ENCODE measurements at regions not wholly inside any gene's neighbourhood (a gene's known extent, or its start where the extent isn't known, plus 50 kb on each side); places are given as distances from the start of the nearest gene placed in this dataset.
"Not testable (repeated sequence)": the region's sequence is repeated elsewhere in the genome, so short reads cannot be mapped to it uniquely, and the experiment has no call there.

GRCh38 chr3:82423268-82424030 is 662.0 kb upstream of the GBE1 start:
- Mint-ChIP-seq H3K27me3 (no peaks in the 10 kb centered on the region), H3K9me3 (no peaks in the 10 kb centered on the region), H3K4me3 (no peak overlapping the region), H3K27ac (no peak overlapping the region), H3K36me3 (ENCODE audit: low read depth) (no peaks in the 10 kb centered on the region), H3K4me1 (no peaks in the 10 kb centered on the region)
- DNase-seq: no peak
- intact Hi-C loops (cut with micrococcal nuclease): no loop called here

DNA sequence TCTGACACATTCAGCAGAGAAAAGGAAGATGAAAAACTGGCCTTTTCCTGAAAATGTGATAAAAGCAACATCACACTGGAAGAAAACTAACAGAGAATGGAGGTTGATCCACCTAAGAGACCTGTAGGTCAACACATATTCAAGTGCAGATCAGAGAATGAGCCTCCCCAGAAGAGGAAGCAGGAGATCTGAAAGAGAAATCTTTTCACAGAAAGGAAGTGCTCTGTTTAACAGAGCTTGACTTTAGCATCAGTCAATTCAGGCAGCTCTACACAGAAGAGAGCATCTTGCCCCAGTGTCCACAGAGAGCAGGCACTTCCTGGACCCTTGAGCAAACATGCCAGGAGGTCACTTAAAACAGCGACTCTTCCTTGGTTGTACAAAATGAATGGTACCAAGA is 655.4 kb upstream of the GBE1 start:
- H3K36me3 Mint-ChIP-seq (ENCODE audit: low read depth): no peaks in the 10 kb centered on the region
- H3K27ac Mint-ChIP-seq: no peak overlapping the region
- H3K4me3 Mint-ChIP-seq: no peak overlapping the region
- DNase-seq: no peak
- no peaks in the 10 kb centered on the region for H3K9me3 Mint-ChIP-seq
- no peaks in the 10 kb centered on the region for H3K4me1 Mint-ChIP-seq
- intact Hi-C loops (cut with micrococcal nuclease): no loop called here
- H3K27me3 Mint-ChIP-seq: no peaks in the 10 kb centered on the region

- Mint-ChIP-seq H3K4me1 (no peaks in the 10 kb centered on the region), H3K36me3 (ENCODE audit: low read depth) (no peaks in the 10 kb centered on the region), H3K27ac (no peak overlapping the region), H3K27me3 (no peaks in the 10 kb centered on the region), H3K4me3 (no peak overlapping the region), H3K9me3 (no peaks in the 10 kb centered on the region)
- intact Hi-C loops (cut with micrococcal nuclease): no loop called here
- DNase-seq: no peak
These were observed 654.9 kb upstream of the GBE1 start for GRCh38 chr3:82416349-82416748.

DNA sequence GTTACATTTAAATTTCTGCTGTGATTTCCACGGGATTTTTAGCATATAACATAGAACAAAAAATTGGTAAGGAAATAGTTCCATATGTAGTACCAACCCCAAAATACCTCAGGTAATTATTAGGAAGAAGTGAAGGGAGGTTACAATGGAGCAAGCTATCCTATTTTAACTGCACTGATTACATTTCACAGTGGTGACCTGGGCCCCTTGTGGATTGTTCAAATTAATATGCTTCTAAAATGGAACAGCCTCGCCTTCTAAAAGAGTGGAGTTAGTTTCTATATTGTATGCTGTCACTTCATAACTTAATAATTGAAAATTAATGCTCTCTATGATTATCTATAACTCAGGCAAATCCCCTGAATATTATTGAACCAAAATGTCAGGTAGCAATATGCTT is 651.7 kb upstream of the GBE1 start:
- H3K27me3 Mint-ChIP-seq: no peaks in the 10 kb centered on the region
- DNase-seq: no peak
- peaks cover 3% of the 10 kb centered on the region for H3K9me3 Mint-ChIP-seq
- H3K36me3 Mint-ChIP-seq (ENCODE audit: low read depth): no peaks in the 10 kb centered on the region
- no peak overlapping the region for H3K27ac Mint-ChIP-seq
- no peaks in the 10 kb centered on the region for H3K4me1 Mint-ChIP-seq
- no peak overlapping the region for H3K4me3 Mint-ChIP-seq
- intact Hi-C loops (cut with micrococcal nuclease): no loop called here

DNA sequence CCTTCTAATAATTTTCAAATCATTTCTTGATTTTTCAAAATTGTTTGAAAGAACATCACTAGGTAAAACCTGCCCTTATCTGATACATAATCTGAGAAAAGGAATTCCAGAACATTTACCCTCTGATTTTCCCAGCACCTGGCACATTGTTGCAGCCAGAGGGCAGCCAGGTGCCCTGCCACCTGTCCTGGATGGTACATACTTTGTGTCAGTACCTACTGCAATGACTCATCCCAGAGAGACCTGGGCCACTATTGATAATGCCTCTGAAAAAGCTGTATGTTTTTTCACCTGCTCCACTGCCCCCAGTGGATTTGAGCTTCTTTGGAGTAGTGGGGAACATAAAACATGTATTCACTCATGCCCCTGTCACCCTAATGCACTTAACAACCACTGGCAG is 648.9 kb upstream of the GBE1 start:
- Mint-ChIP-seq H3K9me3 (peaks cover 3% of the 10 kb centered on the region), H3K36me3 (ENCODE audit: low read depth) (no peaks in the 10 kb centered on the region), H3K4me1 (no peaks in the 10 kb centered on the region), H3K27me3 (no peaks in the 10 kb centered on the region), H3K27ac (no peak overlapping the region), H3K4me3 (no peak overlapping the region)
- intact Hi-C loops (cut with micrococcal nuclease): no loop called here
- DNase-seq: no peak

- Mint-ChIP-seq H3K27ac (no peak overlapping the region), H3K9me3 (peaks cover 3% of the 10 kb centered on the region), H3K27me3 (no peaks in the 10 kb centered on the region), H3K4me3 (no peak overlapping the region), H3K4me1 (no peaks in the 10 kb centered on the region), H3K36me3 (ENCODE audit: low read depth) (no peaks in the 10 kb centered on the region)
- no peak for DNase-seq
- intact Hi-C loops (cut with micrococcal nuclease): no loop called here
These were observed 648.4 kb upstream of the GBE1 start for GRCh38 chr3:82409842-82410241.

DNA sequence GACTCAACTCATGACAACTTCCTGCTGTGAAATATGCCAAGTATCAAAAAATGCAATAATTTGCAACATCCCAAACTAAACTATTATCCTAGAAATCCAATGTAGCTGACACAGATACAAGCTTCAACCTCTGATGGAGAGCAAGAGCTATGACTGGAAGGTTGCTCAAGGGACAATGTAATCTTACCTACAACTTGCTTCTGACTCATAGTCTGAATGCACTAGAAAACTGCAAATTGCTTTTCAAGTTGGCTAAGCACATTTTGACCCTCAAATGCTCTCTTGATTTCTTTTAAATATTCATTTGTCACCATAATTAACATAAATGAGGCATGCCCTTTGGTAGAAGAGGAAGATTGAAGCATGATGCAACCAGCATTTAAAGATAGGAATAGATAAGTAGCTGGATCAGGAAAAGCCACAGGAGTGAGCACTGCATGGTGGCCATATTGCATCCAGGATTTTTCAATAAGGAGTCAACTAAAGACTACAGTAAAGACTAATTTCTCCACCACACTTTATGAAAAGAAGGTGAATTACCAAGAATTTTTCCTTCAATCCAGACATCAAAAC is 630.8 kb upstream of the GBE1 start:
- H3K4me1 Mint-ChIP-seq: no peaks in the 10 kb centered on the region
- H3K36me3 Mint-ChIP-seq (ENCODE audit: low read depth): no peaks in the 10 kb centered on the region
- intact Hi-C loops (cut with micrococcal nuclease): no loop called here
- no peaks in the 10 kb centered on the region for H3K27me3 Mint-ChIP-seq
- no peak for DNase-seq
- H3K27ac Mint-ChIP-seq: no peak overlapping the region
- no peak overlapping the region for H3K4me3 Mint-ChIP-seq
- H3K9me3 Mint-ChIP-seq: peaks cover 7% of the 10 kb centered on the region

DNA sequence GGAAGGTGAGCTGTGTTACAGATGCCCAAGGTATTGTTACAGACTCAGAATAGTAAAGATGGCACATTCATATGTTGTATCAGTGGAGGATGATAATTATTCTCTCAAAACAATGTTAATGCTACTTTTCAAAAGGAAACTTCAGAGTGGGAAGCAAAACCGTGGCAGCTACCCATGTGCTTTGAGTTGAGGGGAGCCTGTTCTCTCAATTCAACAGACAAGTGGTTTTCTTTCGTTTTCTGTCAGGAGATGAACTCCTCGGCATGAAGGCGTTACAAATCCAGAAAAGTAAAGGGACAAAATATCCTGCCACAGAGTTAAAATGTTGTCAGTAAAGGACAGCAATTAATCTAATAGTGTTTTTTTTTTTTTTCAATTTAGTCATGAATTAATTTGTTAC is 629.4 kb upstream of the GBE1 start:
- Mint-ChIP-seq H3K27ac (no peak overlapping the region), H3K4me1 (no peaks in the 10 kb centered on the region), H3K27me3 (no peaks in the 10 kb centered on the region), H3K9me3 (peaks cover 7% of the 10 kb centered on the region), H3K4me3 (no peak overlapping the region), H3K36me3 (ENCODE audit: low read depth) (no peaks in the 10 kb centered on the region)
- no peak for DNase-seq
- intact Hi-C loops (cut with micrococcal nuclease): no loop called here

DNA sequence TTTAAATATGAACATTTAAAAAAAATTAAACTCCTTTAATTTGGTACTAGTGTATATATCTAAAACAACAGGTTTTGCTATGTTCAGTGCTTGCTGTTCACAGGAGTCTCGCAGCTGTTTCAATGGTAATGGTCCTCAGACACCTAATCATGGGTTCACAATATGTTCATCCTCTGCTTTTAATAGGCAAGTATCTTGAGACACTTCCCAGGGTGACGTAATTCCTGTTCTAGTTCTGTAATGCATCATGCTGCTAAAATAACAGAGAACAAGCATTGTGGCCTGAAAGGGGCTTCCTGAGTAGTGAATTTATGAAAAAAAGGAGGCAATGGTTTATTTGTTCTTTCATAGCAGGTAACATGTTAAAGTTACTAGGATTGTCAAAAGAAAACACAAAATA is 625.2 kb upstream of the GBE1 start:
- Mint-ChIP-seq H3K4me3 (no peak overlapping the region), H3K27ac (no peak overlapping the region), H3K27me3 (no peaks in the 10 kb centered on the region), H3K9me3 (peaks cover 3% of the 10 kb centered on the region), H3K4me1 (no peaks in the 10 kb centered on the region), H3K36me3 (ENCODE audit: low read depth) (no peaks in the 10 kb centered on the region)
- DNase-seq: no peak
- intact Hi-C loops (cut with micrococcal nuclease): no loop called here

DNA sequence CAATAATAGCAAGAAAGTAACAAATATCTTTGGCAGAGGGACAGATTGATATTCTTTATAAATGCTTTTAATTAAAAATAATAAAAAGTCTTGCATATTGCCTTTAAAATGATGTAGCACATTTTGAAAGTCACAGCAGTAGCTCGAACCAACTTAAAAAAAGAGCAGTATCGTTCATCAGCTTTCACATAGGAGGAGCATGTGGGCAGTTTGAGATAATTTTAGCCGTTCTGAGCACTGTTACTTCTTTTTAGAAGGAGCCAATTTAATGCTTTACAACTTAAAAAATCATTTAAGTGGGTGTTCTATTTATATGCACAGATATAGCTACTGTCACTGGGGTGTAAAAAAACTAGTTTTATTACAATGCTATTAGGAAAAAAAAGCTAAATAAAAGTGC is 622.7 kb upstream of the GBE1 start:
- H3K4me1 Mint-ChIP-seq: no peaks in the 10 kb centered on the region
- DNase-seq: no peak
- H3K9me3 Mint-ChIP-seq: peaks cover 3% of the 10 kb centered on the region
- H3K27ac Mint-ChIP-seq: no peak overlapping the region
- intact Hi-C loops (cut with micrococcal nuclease): no loop called here
- no peak overlapping the region for H3K4me3 Mint-ChIP-seq
- no peaks in the 10 kb centered on the region for H3K36me3 Mint-ChIP-seq (ENCODE audit: low read depth)
- no peaks in the 10 kb centered on the region for H3K27me3 Mint-ChIP-seq

DNA sequence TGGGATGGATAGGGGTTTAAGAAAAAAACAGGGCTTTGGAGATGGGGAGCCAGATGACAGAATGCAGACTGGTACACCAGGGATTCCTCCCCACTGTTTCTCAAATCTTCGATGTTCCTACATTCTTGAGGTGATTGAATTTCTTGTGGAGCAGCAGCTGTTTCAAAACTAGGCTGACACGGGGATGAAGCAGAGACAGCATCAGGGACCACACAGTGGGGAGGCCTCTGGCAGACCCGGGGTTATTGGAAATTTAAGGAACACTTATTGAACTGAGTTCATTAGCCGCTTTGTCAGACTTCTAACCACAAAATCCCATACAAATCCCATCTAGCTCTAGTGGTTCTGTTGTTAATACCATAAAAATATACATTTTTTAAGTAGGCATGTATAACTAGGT is 621.4 kb upstream of the GBE1 start:
- Mint-ChIP-seq H3K4me1 (no peaks in the 10 kb centered on the region), H3K4me3 (no peak overlapping the region), H3K27me3 (no peaks in the 10 kb centered on the region), H3K9me3 (peaks cover 7% of the 10 kb centered on the region), H3K27ac (no peak overlapping the region), H3K36me3 (ENCODE audit: low read depth) (no peaks in the 10 kb centered on the region)
- DNase-seq: no peak
- intact Hi-C loops (cut with micrococcal nuclease): no loop called here

DNA sequence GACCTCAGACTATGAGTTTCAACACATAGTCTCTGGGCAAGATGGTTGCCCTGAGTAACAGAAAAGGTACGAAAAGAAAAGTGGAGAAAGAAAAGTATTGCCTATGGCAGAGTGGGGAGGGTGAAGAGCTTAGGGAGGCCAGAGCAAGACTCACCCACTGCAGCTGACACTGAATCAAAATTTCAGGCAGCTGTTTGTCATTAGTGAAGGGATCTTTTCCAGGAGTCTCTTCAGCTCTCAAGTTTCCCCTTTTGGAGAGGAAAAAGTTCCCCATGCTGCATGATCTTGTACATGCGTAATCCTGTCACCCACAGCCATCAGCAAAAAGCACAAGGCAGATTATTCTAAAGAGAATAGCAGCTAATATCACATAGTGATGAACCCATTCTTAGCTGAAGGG is 616.9 kb upstream of the GBE1 start:
- Mint-ChIP-seq H3K27me3 (no peaks in the 10 kb centered on the region), H3K9me3 (peaks cover 17% of the 10 kb centered on the region), H3K36me3 (ENCODE audit: low read depth) (no peaks in the 10 kb centered on the region), H3K4me3 (no peak overlapping the region), H3K4me1 (no peaks in the 10 kb centered on the region), H3K27ac (no peak overlapping the region)
- no peak for DNase-seq
- intact Hi-C loops (cut with micrococcal nuclease): no loop called here

DNA sequence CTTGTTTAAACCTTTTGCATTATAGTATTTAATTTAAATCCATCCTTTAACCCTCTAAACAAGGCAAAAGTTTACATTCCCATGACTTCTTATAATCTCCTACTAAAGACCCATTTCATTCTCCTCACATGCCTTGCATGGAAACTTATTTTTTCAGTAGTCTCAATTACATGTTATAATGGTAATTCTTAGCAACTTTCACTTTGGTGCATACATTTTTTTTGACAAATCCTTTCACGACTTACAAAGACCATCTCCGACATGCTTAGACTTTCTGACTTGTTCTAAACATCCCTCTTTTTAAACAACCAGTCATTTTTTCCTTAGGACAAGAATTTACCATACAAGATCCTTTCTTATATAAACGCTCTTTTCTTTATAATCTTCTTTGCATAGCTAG is 615.4 kb upstream of the GBE1 start:
- intact Hi-C loops (cut with micrococcal nuclease): no loop called here
- Mint-ChIP-seq H3K27me3 (no peaks in the 10 kb centered on the region), H3K4me3 (no peak overlapping the region), H3K36me3 (ENCODE audit: low read depth) (no peaks in the 10 kb centered on the region), H3K9me3 (peaks cover 17% of the 10 kb centered on the region), H3K4me1 (no peaks in the 10 kb centered on the region), H3K27ac (no peak overlapping the region)
- DNase-seq: no peak

DNA sequence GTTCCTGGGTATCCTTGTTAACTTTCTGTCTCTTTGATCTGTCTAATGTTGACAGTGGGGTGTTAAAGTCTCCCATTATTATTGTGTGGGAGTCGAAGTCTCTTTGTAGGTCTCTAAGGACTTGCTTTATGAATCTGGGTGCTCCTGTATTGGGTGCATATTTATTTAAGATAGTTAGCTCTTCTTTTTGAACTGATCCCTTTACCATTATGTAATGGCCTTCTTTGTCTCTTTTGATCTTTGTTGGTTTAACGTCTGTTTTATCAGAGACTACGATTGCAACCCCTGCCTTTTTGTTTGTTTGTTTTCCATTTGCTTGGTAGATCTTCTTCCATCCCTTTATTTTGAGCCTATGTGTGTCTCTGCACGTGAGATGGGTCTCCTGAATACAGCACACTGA is 612.4 kb upstream of the GBE1 start:
- H3K36me3 Mint-ChIP-seq (ENCODE audit: low read depth); H3K27me3 Mint-ChIP-seq; H3K4me1 Mint-ChIP-seq; H3K27ac Mint-ChIP-seq; intact Hi-C loops (cut with micrococcal nuclease); DNase-seq; H3K4me3 Mint-ChIP-seq: not testable (repeated sequence)
- H3K9me3 Mint-ChIP-seq: peaks cover 17% of the 10 kb centered on the region

GRCh38 chr3:82364827-82365226 is 603.4 kb upstream of the GBE1 start:
- Mint-ChIP-seq H3K36me3 (ENCODE audit: low read depth) (no peaks in the 10 kb centered on the region), H3K9me3 (no peaks in the 10 kb centered on the region), H3K27me3 (no peaks in the 10 kb centered on the region), H3K27ac (no peak overlapping the region), H3K4me3 (no peak overlapping the region), H3K4me1 (no peaks in the 10 kb centered on the region)
- intact Hi-C loops (cut with micrococcal nuclease): no loop called here
- DNase-seq: no peak
